ENCODE measurements at regions not wholly inside any gene's neighbourhood (a gene's known extent, or its start where the extent isn't known, plus 50 kb on each side); places are given as distances from the start of the nearest gene placed in this dataset.
A peak's percentile ranks its signal among the peaks of the same experiment; 100 is the strongest.

GRCh38 chr3:84825817-84826216 is 133.0 kb upstream of the CADM2 start:
- H3K14ac ChIP-seq (ENCODE audit: insufficient read length) = no peak overlapping the region
- H4K8ac ChIP-seq (ENCODE audit: extremely low read depth, insufficient read depth, low read length) = no peak overlapping the region
- H3K23me2 ChIP-seq (ENCODE audit: low read depth, low read length) = no peaks in the 10 kb centered on the region
- H3K9ac ChIP-seq (replicated peaks in 1 of 4; ENCODE audit: extremely low read depth in 1 of 4, low read depth in 3 of 4, low read length in 3 of 4) = no peak overlapping the region
- H2BK120ac ChIP-seq (replicated peaks; ENCODE audit: low read depth, low read length) = no peak overlapping the region
- H3K4me2 ChIP-seq (ENCODE audit: insufficient read depth in 1 of 2, low read depth in 2 of 2, low read length in 2 of 2) = no peak overlapping the region
- DNase-seq (ENCODE audit: low read depth in 1 of 2, low spot score in 2 of 2) (no peak), FAIRE-seq (peak; percentile 55)
- no peaks in the 10 kb centered on the region for H3K4me1 ChIP-seq (replicated peaks in 1 of 4; ENCODE audit: control insufficient read depth in 3 of 4, insufficient read depth in 4 of 4, low read length in 3 of 4)
- ChIA-PET CTCF (ENCODE audit: partially characterized antibody) (interaction anchor here (0.6 to 1.8 kb wide), 5 partner anchors 9 to 278 kb away, joined by 3 to 6 read pairs (median 3); no protein-coding TSS in a partner anchor), POLR2A (ENCODE audit: partially characterized antibody) (no interaction called here)
- H3K79me2 ChIP-seq (ENCODE audit: control insufficient read depth in 1 of 2, insufficient read depth in 2 of 2, low read length in 2 of 2) = no peaks in the 10 kb centered on the region
- H4K91ac ChIP-seq (replicated peaks; ENCODE audit: insufficient read length, low read length) = no peak overlapping the region
- H3K4me3 ChIP-seq (ENCODE audit: extremely low read depth in 1 of 4, insufficient read depth in 2 of 4, low read depth in 3 of 4, low read length in 4 of 4) = no peak overlapping the region
- H3K27ac ChIP-seq (ENCODE audit: low read depth, low read length) = no peak overlapping the region
- H3K18ac ChIP-seq (ENCODE audit: extremely low read depth, low read length) = no peak overlapping the region
- no peak overlapping the region for H2AK5ac ChIP-seq (ENCODE audit: low read depth, low read length)
- no peak overlapping the region for H3K56ac ChIP-seq (replicated peaks; ENCODE audit: insufficient read length, low read depth, low read length)
- no peaks in the 10 kb centered on the region for H3K27me3 ChIP-seq (replicated peaks in 1 of 4; ENCODE audit: control insufficient read depth in 3 of 4, extremely low read depth in 1 of 4, insufficient read depth in 3 of 4, low read length in 3 of 4)
- no peak overlapping the region for H3K4ac ChIP-seq (replicated peaks; ENCODE audit: insufficient read length, low read depth, low read length)
- no peaks in the 10 kb centered on the region for H3K9me3 ChIP-seq (ENCODE audit: insufficient read depth in 2 of 2, low read depth in 1 of 2, low read length in 1 of 2)
- H3K36me3 ChIP-seq (ENCODE audit: control insufficient read depth in 2 of 4, insufficient read depth in 4 of 4, low read length in 3 of 4) = no peaks in the 10 kb centered on the region
- H4K20me1 ChIP-seq (replicated peaks in 1 of 2; ENCODE audit: control insufficient read depth in 1 of 2, insufficient read depth in 2 of 2, low read length in 2 of 2) = no peaks in the 10 kb centered on the region
- no peak overlapping the region for H2BK12ac ChIP-seq (ENCODE audit: low read depth, low read length)
- H2BK5ac ChIP-seq (ENCODE audit: low read depth, low read length) = no peak overlapping the region
- H4K5ac ChIP-seq (ENCODE audit: insufficient read length, low read depth, low read length) = no peak overlapping the region
- no peak overlapping the region for H3K23ac ChIP-seq (ENCODE audit: insufficient read length)
- TF ChIP-seq CHD1 (IDR thresholded peaks at IDR 0.05; ENCODE audit: low read depth, low read length) (no peak), RAD21 (IDR thresholded peaks at IDR 0.05 in 1 of 2, conservative IDR thresholded peaks at IDR 0.05 in 1 of 2; ENCODE audit: low read depth in 2 of 2, low read length in 2 of 2) (peak; percentile 48 to 60), BCL11A (IDR thresholded peaks at IDR 0.05; ENCODE audit: low read depth in 2 of 2, low read length in 2 of 2) (no peak)
- TF ChIP-seq, protein P1, sequence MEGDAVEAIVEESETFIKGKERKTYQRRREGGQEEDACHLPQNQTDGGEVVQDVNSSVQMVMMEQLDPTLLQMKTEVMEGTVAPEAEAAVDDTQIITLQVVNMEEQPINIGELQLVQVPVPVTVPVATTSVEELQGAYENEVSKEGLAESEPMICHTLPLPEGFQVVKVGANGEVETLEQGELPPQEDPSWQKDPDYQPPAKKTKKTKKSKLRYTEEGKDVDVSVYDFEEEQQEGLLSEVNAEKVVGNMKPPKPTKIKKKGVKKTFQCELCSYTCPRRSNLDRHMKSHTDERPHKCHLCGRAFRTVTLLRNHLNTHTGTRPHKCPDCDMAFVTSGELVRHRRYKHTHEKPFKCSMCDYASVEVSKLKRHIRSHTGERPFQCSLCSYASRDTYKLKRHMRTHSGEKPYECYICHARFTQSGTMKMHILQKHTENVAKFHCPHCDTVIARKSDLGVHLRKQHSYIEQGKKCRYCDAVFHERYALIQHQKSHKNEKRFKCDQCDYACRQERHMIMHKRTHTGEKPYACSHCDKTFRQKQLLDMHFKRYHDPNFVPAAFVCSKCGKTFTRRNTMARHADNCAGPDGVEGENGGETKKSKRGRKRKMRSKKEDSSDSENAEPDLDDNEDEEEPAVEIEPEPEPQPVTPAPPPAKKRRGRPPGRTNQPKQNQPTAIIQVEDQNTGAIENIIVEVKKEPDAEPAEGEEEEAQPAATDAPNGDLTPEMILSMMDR (IDR thresholded peaks at IDR 0.05; ENCODE audit: control extremely low read depth in 1 of 3, insufficient read depth in 1 of 3, low read depth in 1 of 3, low read length in 3 of 3) = peak in 2 of 3 experiments; percentile 46 to 54; a peak in 3 of 4 replicates
- H2AFZ ChIP-seq (ENCODE audit: low read length) = no peak overlapping the region
- no peak overlapping the region for H2BK20ac ChIP-seq (ENCODE audit: low read length)
- no peak overlapping the region for H2BK15ac ChIP-seq (ENCODE audit: low read length)
- WGBS, 2 experiments (ENCODE audit: extremely low coverage in 1 of 2, insufficient coverage in 1 of 2, insufficient read length in 1 of 2, insufficient replicate concordance in 2 of 2, low coverage in 1 of 2, low lambda C conversion rate in 2 of 2, missing lambda C conversion rate in 1 of 2) = 73% methylated on average over 1 of the region's 1 CpG; no CpG with 5 or more reads in 1 of the 2 experiments
- no peaks in the 10 kb centered on the region for H3K79me1 ChIP-seq (ENCODE audit: low read depth, low read length)
